HG03469 (cell line): ENCODE measurements at regions not wholly inside any gene's neighbourhood (a gene's known extent, or its start where the extent isn't known, plus 50 kb on each side); places are given as distances from the start of the nearest gene placed in this dataset.

ENCODE experiments used
- ATAC-seq: cut with Tn5 transposase; IDR thresholded peaks from one replicate; pipeline ENCODE4 v1.9.1; 2021; ENCODE audit warnings: mild to moderate bottlenecking, moderate library complexity, moderate number of reproducible peaks; ENCODE audit not compliant: unreplicated experiment

DNA sequence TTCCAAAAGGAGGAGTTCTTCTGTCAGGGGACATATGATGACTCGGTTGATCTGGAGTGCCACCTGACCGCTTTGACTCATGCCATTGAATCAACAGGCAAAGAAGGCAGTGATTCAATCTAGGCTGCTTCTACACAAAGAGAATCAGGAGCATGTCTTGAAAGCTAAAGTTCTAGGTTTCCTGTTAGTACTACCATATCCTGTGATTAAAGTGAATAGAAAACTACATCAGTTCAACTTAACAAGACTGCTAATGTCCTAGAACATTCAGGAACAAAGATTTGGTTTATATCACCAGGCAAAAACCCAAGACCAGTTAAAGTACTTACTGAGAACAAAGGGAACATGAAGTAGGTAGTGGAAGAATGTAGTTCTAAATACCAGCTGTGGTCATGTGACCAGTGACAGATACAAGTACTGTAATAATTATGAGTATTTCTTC is 216.8 kb upstream of the SGK1 start:
- ATAC-seq = no peak

- no peak for ATAC-seq
Measured at GRCh38 chr6:134533991-134534390, 216.1 kb upstream of the SGK1 start.

DNA sequence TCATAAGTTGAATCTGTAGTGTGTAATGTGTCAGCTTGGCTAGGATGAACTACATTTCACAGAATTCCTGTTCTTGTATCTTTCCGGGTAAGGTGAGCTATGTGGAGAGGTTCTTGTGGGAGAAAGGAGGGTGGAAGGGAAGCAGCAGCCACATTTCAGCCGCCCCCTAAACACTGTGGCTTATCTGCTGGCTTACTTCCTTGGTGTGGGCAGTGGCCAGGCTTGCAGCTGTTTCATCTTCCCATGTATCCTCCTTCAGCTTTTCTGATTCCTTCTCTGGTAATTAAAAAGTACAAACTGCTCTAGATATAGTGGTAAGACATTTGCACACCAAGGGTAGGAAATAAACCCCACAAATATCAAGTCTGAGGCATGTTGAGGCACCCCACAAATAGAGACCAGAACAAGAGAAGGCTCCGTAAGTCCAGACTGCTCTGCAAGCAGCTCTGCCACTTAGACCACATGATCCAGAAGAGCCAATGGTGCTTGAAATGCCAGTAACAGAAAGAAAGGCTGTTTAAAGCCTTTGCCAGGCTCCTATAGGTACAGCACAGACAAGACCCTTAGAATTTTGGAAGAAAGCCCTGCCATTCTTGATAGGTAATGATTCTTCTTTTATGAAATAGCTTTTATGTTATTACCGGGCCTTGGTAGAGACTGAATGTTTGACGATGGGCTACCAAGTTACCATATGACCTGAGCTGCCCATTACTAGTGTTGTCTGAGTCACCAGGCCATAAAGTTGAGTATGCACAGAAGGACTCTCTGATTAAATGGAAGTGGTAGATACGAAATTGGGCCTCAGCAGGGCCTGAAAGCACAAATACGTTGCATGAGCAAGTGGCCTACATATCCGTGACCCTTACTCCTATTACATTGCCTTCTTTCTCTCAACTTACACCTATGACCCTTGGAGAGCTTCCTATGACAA is 215.0 kb upstream of the SGK1 start:
- no peak for ATAC-seq

DNA sequence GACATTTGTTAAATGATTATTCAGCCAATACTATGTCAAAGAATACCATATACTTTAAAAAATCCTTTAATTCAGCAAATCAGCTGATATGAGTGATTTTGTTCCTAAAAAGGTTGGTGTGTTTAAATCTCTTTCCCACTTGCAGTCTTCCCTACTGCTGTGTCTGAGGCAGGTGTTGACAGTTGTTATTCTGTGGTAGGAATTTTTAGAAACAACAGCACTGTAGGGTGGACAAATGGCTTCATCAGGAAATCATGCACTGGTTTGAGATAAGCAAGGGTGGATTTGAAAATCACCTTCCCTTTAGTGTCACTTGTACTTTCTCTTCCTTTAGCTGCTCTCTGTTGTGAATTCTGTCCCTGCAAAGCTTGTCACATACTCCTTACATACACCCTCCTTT is 213.7 kb upstream of the SGK1 start:
- no peak for ATAC-seq

GRCh38 chr6:134531188-134531551 is 213.3 kb upstream of the SGK1 start:
- ATAC-seq = no peak

GRCh38 chr6:134529921-134530320 is 212.0 kb upstream of the SGK1 start:
- ATAC-seq = no peak

DNA sequence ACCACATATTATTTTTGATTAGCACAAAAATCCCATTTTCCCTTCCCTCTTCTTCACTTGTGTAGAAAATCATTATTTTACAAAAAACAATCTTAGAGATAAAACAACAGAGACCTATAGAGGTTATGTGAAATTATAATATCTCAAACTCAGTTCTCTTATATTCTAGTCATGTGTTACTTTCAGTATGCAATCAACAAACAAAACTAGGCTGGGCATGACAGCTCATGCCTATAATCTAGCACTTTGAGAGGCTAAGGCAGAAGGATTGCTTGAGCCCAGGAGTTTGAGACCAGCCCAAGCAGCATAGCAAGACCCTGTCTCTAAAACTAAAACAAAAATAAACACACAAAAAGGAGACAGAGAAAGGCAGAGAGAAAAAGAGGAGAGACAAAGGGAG is 211.4 kb upstream of the SGK1 start:
- no peak for ATAC-seq

GRCh38 chr6:134527108-134527787 is 209.3 kb upstream of the SGK1 start:
- ATAC-seq = no peak

GRCh38 chr6:134525190-134525868 is 207.4 kb upstream of the SGK1 start:
- no peak for ATAC-seq

DNA sequence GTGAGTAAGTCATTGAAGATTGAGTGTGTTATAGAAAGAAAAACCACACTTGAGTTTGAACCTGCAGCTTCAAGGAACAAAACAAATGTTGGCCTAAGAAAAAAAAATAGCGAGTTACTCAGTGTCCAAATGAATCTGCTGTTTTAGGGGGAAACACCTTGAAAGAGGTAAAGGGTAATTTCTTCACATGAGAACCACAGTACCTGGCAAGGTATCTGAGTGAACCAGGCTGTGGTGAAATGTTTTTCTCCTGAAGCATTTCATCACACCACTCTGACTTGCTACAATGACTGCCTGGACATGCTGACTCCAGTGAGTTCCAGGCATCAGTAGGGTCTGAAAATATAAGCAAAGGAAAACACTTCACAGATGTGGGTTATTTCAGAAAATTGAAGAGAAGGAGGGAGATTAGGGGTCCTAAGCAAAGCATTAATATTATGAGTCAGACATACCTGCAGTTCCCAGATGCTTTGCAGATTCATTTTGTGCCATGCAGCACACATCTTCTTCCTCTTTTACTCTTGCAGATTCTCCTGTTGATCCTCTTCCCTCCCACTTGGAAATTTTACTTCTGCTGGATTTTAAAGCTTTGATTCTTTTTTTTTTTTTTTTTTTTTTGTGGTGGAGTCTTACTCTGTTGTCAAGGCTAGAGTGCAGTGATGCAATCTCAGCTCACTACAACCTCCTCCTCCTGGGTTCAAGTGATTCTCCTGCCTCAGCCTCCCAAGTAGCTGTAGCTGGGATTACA is 206.2 kb upstream of the SGK1 start:
- ATAC-seq = no peak

DNA sequence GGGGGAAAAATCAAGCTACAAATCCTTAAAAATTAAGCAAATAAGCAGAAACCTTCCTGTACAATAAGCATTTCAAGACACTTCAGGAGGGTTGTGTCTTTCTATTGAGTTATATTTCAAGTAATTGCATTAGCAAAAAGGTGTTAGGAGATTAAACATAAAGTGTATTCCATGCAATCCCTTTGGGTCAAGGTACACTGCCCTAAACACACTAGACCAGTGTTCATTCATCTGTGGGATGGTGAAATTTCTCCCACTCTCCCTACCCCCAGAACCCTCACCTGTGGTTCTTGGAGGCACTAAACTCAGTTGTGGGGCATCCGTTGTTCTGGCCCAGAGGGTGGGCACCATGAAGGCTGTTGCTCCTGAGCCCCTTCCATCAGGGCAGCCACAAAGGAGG is 205.1 kb upstream of the SGK1 start:
- ATAC-seq = no peak

GRCh38 chr6:134521116-134521501 is 203.2 kb upstream of the SGK1 start:
- no peak for ATAC-seq

- no peak for ATAC-seq
Measured at GRCh38 chr6:134520181-134521115, 202.5 kb upstream of the SGK1 start.

- no peak for ATAC-seq
Measured at GRCh38 chr6:134519465-134519864, 201.6 kb upstream of the SGK1 start.

DNA sequence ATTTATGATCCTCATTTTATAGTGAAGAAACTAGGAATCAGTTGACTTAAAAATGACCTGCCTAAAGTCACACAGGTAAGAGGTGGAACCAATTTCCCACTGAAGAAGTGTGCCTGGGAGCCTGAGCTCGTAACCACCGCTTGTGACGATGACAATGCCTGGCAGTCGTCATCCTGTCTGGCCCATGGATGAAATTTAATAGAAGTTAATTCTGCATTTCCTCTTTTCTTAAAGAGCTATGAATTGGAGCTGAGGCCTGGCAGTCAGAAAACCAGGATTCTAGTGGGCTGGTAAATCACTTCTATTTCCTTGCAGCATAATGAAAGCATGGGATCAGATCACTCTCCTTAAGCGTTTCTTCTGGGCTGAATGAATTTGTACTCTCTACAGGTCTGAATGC is 200.0 kb upstream of the SGK1 start:
- ATAC-seq = no peak

GRCh38 chr6:134517145-134517658 is 199.3 kb upstream of the SGK1 start:
- ATAC-seq = no peak

- ATAC-seq = no peak
Measured at GRCh38 chr6:134516582-134516981, 198.7 kb upstream of the SGK1 start.

DNA sequence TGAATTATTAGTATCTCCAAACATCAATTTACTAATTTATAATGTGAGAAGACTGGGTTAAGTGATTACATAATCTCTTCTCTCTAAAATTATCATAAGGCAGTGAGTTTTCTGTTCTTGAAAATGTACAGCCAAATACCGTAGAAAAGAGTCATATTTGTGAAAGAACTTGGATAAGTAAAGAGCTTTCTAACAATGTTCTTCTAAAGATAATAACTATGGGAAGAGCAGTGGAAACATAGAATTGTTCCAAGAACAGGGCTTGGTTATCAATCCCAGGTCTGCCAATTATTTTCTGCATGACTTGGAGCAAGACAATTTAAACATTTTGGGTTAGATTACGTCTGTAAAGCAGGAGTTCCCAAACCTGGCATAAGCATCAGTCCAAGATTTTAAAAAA is 198.1 kb upstream of the SGK1 start:
- ATAC-seq = no peak

DNA sequence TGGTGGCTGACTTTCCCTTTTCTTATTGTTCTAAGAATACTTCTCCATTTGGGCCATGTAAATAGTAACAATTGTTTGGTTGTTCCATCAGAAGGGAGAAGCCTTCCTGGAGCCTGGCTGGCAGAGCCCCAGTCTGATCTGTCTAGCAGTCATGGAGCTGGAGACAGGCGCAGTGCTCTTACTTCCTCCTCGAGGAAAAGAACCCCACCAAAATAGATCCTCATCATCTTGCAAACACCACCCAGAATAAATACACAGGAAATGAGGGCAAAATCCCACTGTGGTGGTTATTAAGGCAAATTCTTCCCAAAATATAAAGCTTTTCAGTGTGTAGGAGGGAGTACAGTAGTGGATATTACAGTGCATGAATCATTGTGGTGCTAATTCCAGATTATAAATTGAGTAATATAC is 195.1 kb upstream of the SGK1 start:
- ATAC-seq = no peak
